Choroid plexus epithelial cell (primary cell): ENCODE measurements at regions not wholly inside any gene's neighbourhood (a gene's known extent, or its start where the extent isn't known, plus 50 kb on each side); places are given as distances from the start of the nearest gene placed in this dataset.

ENCODE experiments used
- DNase-seq: peaks from one replicate; pipeline ENCODE4 v3.0.0-alpha.2; 2010; ENCODE audit warnings: low read depth
- H3K4me3 ChIP-seq: 2 replicates; pipeline ENCODE4 v1.5.1; 2011; ENCODE audit warnings: low read depth, mild to moderate bottlenecking, control low read depth, low read length, moderate library complexity
- CTCF ChIP-seq: conservative IDR thresholded peaks from 2 replicates; pipeline ENCODE4 v1.5.1; 2011; ENCODE audit warnings: low read depth, mild to moderate bottlenecking, control low read depth, inconsistent platforms, low read length, moderate library complexity

- H3K4me3 ChIP-seq = no peak overlapping the region
- DNase-seq = no peak
- no peak for TF ChIP-seq CTCF
Observed at GRCh38 chr5:125610892-125611291, 812.3 kb upstream of the GRAMD2B start.

- no peak for DNase-seq
- no peak overlapping the region for H3K4me3 ChIP-seq
- TF ChIP-seq CTCF = no peak
Observed at GRCh38 chr5:125611541-125611940, 811.7 kb upstream of the GRAMD2B start.

- no peak overlapping the region for H3K4me3 ChIP-seq
- TF ChIP-seq CTCF = no peak
- no peak for DNase-seq
Observed at GRCh38 chr5:125612181-125612721, 811.0 kb upstream of the GRAMD2B start.

GRCh38 chr5:125612776-125613175, 810.4 kb upstream of the GRAMD2B start:
- DNase-seq = no peak
- no peak overlapping the region for H3K4me3 ChIP-seq
- TF ChIP-seq CTCF = no peak

GRCh38 chr5:125630237-125630636, 793.0 kb upstream of the GRAMD2B start:
- DNase-seq = no peak
- no peak overlapping the region for H3K4me3 ChIP-seq
- no peak for TF ChIP-seq CTCF

- no peak for TF ChIP-seq CTCF
- no peak overlapping the region for H3K4me3 ChIP-seq
- no peak for DNase-seq
Observed at GRCh38 chr5:125633523-125633922, 789.7 kb upstream of the GRAMD2B start.

- DNase-seq = no peak
- no peak overlapping the region for H3K4me3 ChIP-seq
- TF ChIP-seq CTCF = no peak
Observed at GRCh38 chr5:125634216-125634835, 788.9 kb upstream of the GRAMD2B start.
